Hepatocyte (in vitro differentiated cells): ENCODE measurements at regions not wholly inside any gene's neighbourhood (a gene's known extent, or its start where the extent isn't known, plus 50 kb on each side); places are given as distances from the start of the nearest gene placed in this dataset.

Source experiments
- DNase-seq: peaks from one replicate; pipeline ENCODE4 v3.0.0-alpha.2; 2016; ENCODE audit warnings: low spot score
- H2AFZ ChIP-seq: fragments of 200-600 bp; sonication (generic); 2 replicates; pipeline ENCODE4 v1.6.0; 2016; ENCODE audit warnings: antibody characterized with exemption, mild to moderate bottlenecking
- H3K27ac ChIP-seq: fragments of 200-600 bp; sonication (generic); 2 replicates; pipeline ENCODE4 v1.5.1; 2016; ENCODE audit warnings: mild to moderate bottlenecking
- H3K27me3 ChIP-seq: fragments of 200-600 bp; sonication (generic); 2 replicates; pipeline ENCODE4 v1.6.1; 2016
- H3K36me3 ChIP-seq: fragments of 200-600 bp; sonication (generic); replicated peaks from 2 replicates; pipeline ENCODE4 v1.5.1; 2016; ENCODE audit warnings: low read depth; ENCODE audit not compliant: insufficient read depth
- H3K4me1 ChIP-seq: fragments of 200-600 bp; sonication (generic); 2 replicates; pipeline ENCODE4 v1.5.1; 2016; ENCODE audit warnings: mild to moderate bottlenecking, moderate library complexity; ENCODE audit not compliant: insufficient read depth
- H3K4me2 ChIP-seq: fragments of 200-600 bp; sonication (generic); 2 replicates; pipeline ENCODE4 v1.6.0; 2016
- H3K4me3 ChIP-seq: fragments of 200-600 bp; sonication (generic); 2 replicates; pipeline ENCODE4 v1.5.1; 2016; ENCODE audit warnings: mild to moderate bottlenecking
- H3K79me2 ChIP-seq: fragments of 200-600 bp; sonication (generic); 2 replicates; pipeline ENCODE4 v1.6.0; 2017; ENCODE audit warnings: mild to moderate bottlenecking
- H3K9me2 ChIP-seq: fragments of 200-600 bp; sonication (generic); replicated peaks from 2 replicates; pipeline ENCODE4 v1.6.0; 2017; ENCODE audit warnings: mild to moderate bottlenecking; ENCODE audit not compliant: insufficient read depth
- H3K9me3 ChIP-seq: fragments of 200-600 bp; sonication (generic); 2 replicates; pipeline ENCODE4 v1.5.1; 2016; ENCODE audit warnings: low read depth, mild to moderate bottlenecking
- H4K20me1 ChIP-seq: fragments of 200-600 bp; sonication (generic); 2 replicates; pipeline ENCODE4 v1.6.0; 2016; ENCODE audit warnings: mild to moderate bottlenecking; ENCODE audit not compliant: insufficient read depth, poor library complexity, severe bottlenecking
- CTCF ChIP-seq: fragments of 200-600 bp; sonication (generic); IDR thresholded peaks from 2 replicates; pipeline ENCODE4 v1.5.1; 2016; ENCODE audit warnings: antibody characterized with exemption, mild to moderate bottlenecking; ENCODE audit not compliant: poor library complexity
- EZH2 ChIP-seq: fragments of 200-600 bp; sonication (generic); IDR thresholded peaks from 2 replicates; pipeline ENCODE4 v1.6.1; 2016; ENCODE audit warnings: antibody characterized with exemption, mild to moderate bottlenecking, borderline replicate concordance
- EZH2phosphoT487 ChIP-seq: fragments of 200-600 bp; sonication (generic); IDR thresholded peaks from one replicate; pipeline ENCODE4 v1.6.1; 2018; ENCODE audit warnings: antibody characterized with exemption, mild to moderate bottlenecking, low read depth, moderate library complexity; ENCODE audit not compliant: unreplicated experiment, severe bottlenecking
- WGBS: methylation state at CpG from one replicate; pipeline ENCODE4 v1.1.6; 2016; ENCODE audit warnings: low lambda C conversion rate; ENCODE audit errors: missing lambda C conversion rate; 5-methylcytosine and 5-hydroxymethylcytosine counted together

- WGBS, result 94% methylated on average over 6 of the region's 6 CpGs
- H3K27ac ChIP-seq, result no peak overlapping the region
- no peaks in the 10 kb centered on the region for H3K9me3 ChIP-seq
- H2AFZ ChIP-seq, result no peak overlapping the region
- no peak overlapping the region for H3K4me2 ChIP-seq
- H3K27me3 ChIP-seq, result no peaks in the 10 kb centered on the region
- no peak overlapping the region for H3K4me3 ChIP-seq
- H3K36me3 ChIP-seq, result no peaks in the 10 kb centered on the region
- H4K20me1 ChIP-seq, result no peaks in the 10 kb centered on the region
- no peak for DNase-seq
- H3K4me1 ChIP-seq, result peaks cover 27% of the 10 kb centered on the region
- H3K79me2 ChIP-seq, result no peaks in the 10 kb centered on the region
- H3K9me2 ChIP-seq, result no peaks in the 10 kb centered on the region
- TF ChIP-seq EZH2, result no peak
- TF ChIP-seq EZH2phosphoT487, result no peak
- TF ChIP-seq CTCF, result no peak
Measured at GRCh38 chr15:31217067-31217466, 109.6 kb upstream of the KLF13 start.

- no peak overlapping the region for H2AFZ ChIP-seq
- H3K36me3 ChIP-seq, result no peaks in the 10 kb centered on the region
- no peak overlapping the region for H3K4me3 ChIP-seq
- H3K27ac ChIP-seq, result no peak overlapping the region
- H3K4me1 ChIP-seq, result peaks cover 20% of the 10 kb centered on the region
- DNase-seq, result no peak
- H3K79me2 ChIP-seq, result no peaks in the 10 kb centered on the region
- H4K20me1 ChIP-seq, result no peaks in the 10 kb centered on the region
- no peaks in the 10 kb centered on the region for H3K27me3 ChIP-seq
- no peaks in the 10 kb centered on the region for H3K9me2 ChIP-seq
- no peak for TF ChIP-seq CTCF
- TF ChIP-seq EZH2phosphoT487, result no peak
- TF ChIP-seq EZH2, result no peak
- no peaks in the 10 kb centered on the region for H3K9me3 ChIP-seq
- no peak overlapping the region for H3K4me2 ChIP-seq
- WGBS, result 98% methylated on average over 10 of the region's 10 CpGs
Measured at GRCh38 chr15:31217566-31218270, 108.9 kb upstream of the KLF13 start.

- TF ChIP-seq EZH2phosphoT487 (no peak), EZH2 (no peak), CTCF (no peak)
- Histone ChIP-seq H3K36me3 (no peaks in the 10 kb centered on the region), H3K27me3 (no peaks in the 10 kb centered on the region), H3K4me1 (peaks cover 20% of the 10 kb centered on the region), H4K20me1 (no peaks in the 10 kb centered on the region), H3K27ac (no peak overlapping the region), H3K4me3 (no peak overlapping the region), H3K9me2 (no peaks in the 10 kb centered on the region), H3K9me3 (no peaks in the 10 kb centered on the region), H2AFZ (no peak overlapping the region), H3K79me2 (no peaks in the 10 kb centered on the region), H3K4me2 (no peak overlapping the region)
- no peak for DNase-seq
- 61% methylated on average over 3 of the region's 3 CpGs for WGBS
Measured at GRCh38 chr15:31219221-31219620, 107.4 kb upstream of the KLF13 start.
